GM18868 (cell line): ENCODE measurements at regions not wholly inside any gene's neighbourhood (a gene's known extent, or its start where the extent isn't known, plus 50 kb on each side); places are given as distances from the start of the nearest gene placed in this dataset.

Experiments
- ATAC-seq: cut with Tn5 transposase; IDR thresholded peaks from one replicate; pipeline ENCODE4 v1.9.1; 2021; ENCODE audit warnings: mild to moderate bottlenecking, moderate library complexity; ENCODE audit not compliant: unreplicated experiment

GRCh38 chr2:106706283-106706682, 179.7 kb downstream of the ST6GAL2 start:
- ATAC-seq: no peak

DNA sequence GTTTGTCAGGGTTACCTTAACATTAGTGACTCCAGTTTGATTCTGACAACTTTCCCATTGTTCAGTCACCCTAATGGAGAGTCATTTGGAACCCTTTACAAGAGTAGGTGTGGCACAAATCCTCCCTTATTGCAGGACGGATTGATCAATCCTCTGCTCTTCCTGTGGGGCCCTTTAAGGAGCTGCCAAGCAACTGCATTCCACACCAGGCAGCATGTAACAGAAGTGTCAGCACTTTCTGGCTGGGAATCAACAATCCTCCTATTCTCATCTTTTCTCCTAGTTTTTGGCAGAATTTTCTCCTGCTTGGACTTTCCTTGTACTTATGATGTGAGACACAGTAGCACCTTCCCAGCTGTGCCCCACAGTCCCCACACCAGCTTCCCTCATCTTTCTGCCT, 177.8 kb downstream of the ST6GAL2 start:
- ATAC-seq: no peak

DNA sequence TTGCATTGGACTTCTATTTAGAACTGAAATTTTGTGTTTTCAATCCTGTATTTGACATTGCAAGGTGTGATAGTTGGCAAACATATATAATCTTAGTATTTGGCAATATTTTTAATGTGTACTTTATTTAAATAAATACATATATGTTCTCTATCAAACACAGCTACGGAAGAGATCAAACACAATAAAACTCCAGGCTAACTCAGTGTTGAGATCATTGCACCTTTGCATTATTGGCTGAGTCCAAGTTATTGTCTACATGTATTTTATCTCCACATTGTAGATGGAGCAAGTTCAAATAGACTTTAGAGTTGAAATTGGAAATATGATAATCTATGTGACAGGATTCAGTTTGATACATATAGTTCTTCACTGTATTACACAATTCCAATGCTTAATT, 176.7 kb downstream of the ST6GAL2 start:
- ATAC-seq: no peak

GRCh38 chr2:106719222-106719621, 166.7 kb downstream of the ST6GAL2 start:
- no peak for ATAC-seq

GRCh38 chr2:106720026-106720425, 165.9 kb downstream of the ST6GAL2 start:
- no peak for ATAC-seq

GRCh38 chr2:106724301-106724794, 161.6 kb downstream of the ST6GAL2 start:
- no peak for ATAC-seq

DNA sequence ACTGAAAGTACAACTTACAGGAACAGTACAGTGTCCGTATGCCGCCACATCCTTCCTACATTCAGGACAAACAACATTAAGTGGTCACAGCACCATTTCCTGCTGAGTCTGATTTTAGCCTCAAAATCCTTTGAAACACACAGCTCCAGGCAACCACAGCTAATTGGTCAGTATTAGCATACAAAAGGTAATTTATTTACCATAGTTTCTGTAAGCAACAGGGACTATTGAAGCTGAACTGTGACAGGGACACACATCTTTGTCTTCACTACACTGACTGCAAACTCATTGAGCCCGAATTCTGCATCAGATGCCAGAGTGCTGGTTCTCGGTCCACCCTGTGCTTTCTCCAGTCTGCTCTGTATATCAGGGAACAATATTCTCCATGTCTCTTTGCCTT, 151.8 kb downstream of the ST6GAL2 start:
- no peak for ATAC-seq

- no peak for ATAC-seq
Measured at GRCh38 chr2:106735807-106736206, 150.2 kb downstream of the ST6GAL2 start.

DNA sequence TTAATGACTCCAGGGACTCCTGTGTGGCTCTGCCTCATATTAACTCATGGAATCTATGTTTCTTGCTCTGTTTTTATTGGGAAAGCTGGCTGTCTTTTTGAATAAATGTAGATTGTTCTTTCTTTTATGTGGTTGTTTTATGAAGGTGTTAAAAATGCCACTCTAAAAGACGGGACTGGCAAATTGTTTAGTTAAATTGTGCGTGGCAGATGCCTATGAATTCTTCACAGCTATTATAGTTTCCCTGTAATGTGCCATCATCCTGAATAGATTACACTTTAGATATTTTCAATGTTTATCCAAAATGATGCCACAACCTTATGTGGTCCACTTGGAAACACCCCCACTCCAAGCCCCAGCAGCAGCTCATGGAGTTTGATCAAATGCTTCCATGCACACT, 149.7 kb downstream of the ST6GAL2 start:
- no peak for ATAC-seq

DNA sequence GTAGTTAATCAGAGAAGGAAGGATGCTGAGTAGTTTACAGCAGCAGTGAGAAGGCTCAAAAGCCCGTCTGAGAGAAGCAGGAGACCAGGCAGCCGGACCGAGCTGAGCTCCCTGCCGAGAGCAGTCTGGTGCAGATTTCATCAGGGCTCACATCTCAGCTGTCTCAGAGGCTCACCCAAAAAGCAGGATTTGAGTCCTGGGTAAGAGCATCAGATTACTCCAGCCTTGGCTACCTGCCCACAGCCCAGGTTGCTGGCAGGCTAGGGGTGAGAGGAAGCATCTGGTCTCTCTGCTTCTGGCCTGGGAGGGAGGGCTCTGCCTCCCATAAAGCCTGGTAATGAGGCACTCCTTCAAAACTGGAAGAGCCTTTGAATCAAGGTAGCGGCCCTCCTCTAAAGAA, 140.5 kb downstream of the ST6GAL2 start:
- no peak for ATAC-seq

DNA sequence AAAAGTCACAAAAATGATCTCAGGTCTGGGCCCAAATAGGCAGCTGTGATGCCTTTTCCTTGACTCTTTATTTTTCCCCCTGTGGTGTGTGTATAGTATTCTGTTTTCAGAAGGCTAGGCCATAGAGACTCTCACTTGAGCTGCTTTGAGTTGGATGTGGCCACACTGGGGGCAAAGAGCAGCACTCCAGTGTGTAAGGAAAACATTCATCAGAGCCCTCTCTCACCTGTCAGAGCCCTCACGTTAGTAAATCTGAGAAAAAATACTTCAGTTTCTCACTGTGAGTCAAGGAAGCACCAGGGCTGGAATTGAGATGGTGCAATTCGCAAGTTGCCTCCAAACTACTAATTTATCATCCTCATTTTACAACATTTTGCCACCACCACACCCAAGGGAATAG, 136.1 kb downstream of the ST6GAL2 start:
- no peak for ATAC-seq
